HG03571 (cell line): ENCODE measurements at regions not wholly inside any gene's neighbourhood (a gene's known extent, or its start where the extent isn't known, plus 50 kb on each side); places are given as distances from the start of the nearest gene placed in this dataset.
"Not testable (repeated sequence)": the region's sequence is repeated elsewhere in the genome, so short reads cannot be mapped to it uniquely, and the experiment has no call there.

Experiments used
- ATAC-seq: cut with Tn5 transposase; IDR thresholded peaks from one replicate; pipeline ENCODE4 v1.9.1; 2021; ENCODE audit not compliant: unreplicated experiment

DNA sequence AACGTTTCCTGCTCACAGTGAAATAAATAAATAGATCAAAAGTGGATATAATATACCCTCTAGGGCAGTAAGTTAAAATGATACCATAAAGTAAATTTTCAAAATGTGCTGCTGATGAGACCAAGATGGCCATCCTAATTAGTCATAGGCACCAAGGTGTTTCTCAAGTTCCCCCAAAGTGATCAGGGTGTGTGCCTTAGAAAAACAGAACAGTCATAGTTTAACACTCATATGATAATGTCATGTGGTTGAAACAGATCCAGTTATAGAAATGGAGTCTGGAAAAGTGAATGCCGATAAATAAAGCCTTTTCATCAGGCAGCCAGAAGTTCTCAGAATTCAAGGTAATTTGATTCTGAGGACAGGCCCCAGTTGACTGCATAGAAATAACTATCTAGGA lies 161.5 kb upstream of the CDKN2B start:
- no peak for ATAC-seq

DNA sequence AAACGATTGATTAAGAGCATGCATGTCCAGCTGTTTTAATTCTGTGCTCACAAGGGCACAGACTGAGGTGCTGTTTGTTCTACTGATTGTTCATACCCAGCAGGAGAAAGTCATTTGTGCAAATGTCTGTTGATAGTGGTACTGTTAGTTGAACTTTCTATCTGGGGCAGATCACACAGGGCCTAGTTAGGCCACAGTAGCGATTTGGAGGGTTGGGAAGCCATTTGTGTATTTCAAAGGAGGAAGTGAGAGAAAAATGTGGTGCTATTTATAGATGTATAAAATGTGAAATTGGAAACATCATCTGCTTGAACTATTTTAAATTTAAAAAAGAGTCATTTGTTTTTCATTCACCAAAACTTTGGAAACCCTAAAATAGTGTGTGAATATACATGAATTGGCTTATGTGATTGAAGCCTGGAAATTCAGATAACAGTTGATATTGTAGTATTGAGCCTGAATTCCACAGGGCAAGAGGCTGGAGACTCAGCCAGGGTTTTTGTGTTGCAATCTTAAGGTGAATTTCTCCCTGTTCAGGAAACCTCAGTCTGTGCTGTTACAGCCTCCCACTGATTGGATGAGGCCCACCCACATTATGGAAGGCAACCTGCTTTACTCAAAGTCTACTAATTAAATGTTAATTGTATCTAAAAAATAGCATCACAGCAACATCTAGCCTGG lies 162.0 kb upstream of the CDKN2B start:
- no peak for ATAC-seq

DNA sequence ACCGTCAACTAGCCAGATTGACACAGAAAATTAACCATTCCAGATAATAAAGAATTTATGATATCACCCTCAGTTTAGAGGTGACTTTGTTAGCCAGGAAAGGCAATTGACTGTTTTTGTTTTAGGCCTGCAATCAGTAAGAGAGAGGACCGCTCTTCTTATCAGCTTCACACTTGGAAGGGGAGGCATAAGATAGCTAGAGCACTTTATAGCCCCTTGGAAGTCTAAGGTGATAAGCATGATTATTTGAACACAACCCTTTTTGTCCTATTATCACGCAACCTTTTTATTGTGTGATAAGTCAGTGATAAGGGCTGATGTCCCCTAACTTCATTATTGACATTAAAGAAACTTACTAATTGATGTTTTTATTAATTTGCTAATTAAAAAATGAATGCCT lies 162.6 kb upstream of the CDKN2B start:
- no peak for ATAC-seq

DNA sequence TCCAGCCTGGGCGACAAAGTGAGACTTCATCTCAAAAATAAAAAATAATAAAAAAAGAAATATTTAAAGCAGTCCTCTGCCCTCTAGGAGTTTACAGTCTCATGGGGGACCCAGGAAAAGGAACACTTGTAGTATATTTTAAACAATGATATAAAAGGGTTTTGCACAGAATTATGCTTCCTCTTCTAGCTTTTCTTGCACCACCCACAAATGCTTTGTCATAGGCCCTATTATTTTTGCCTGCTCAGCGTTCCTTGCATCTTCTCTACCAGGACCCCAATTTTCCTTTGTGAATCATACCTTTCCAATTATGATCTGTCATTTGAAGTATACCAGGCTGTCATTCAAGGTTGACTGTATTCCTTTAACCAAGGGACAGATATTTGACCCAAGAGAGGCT lies 164.8 kb upstream of the CDKN2B start:
- ATAC-seq = no peak

- no peak for ATAC-seq
Measured at GRCh38 chr9:22175972-22176545, 167.0 kb upstream of the CDKN2B start.

DNA sequence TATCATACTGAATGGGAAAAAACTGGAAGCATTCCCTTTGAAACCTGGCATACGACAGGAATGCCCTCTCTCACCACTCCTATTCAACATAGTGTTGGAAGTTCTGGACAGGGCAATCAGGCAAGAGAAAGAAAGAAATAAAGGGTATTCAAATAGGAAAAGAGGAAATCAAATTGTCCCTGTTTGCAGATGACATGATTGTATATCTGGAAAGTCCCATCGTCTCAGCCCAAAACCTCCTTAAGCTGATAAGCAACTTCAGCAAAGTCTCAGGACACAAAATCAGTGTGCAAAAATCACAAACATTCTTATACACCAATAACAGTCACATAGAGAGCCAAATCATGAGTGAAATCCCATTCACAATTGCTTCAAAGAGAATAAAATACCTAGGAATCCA lies 171.9 kb upstream of the CDKN2B start:
- ATAC-seq = not testable (repeated sequence)

DNA sequence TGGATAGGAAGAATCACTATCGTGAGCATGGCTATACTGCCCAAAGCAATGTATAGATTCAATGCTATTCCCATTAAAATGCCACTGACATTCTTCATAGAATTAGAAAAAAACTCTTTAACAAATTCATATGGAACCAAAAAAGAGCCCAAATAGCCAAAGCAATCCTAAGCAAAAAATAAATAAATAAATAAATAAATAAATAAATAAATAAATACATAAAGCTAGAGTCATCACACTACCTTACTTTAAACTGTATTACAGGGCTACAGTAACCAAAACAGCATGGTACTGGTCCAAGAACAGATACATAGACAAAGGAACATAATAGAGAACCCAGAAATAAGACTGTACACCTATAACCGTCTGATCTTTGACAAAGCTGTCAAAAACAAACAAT lies 180.4 kb upstream of the CDKN2B start:
- no peak for ATAC-seq

DNA sequence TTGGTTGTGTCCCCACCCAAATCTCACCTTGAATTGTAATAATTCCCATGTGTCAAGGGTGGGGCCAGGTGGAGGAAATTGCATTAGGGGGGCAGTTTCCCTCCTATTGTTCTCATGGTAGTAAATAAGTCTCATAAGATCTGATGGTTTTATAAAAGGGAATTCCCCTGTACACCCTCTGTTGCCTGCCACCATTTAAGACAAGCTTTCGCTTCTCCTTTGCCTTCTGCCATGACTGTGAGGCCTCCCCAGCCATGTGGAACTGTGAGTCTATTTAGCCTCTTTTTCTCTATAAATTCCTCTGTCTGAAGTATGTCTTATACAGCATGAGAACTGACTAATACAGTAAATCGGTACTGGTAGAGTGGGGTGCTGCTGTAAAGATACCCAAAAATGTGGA lies 187.9 kb upstream of the CDKN2B start:
- ATAC-seq = not testable (repeated sequence)

DNA sequence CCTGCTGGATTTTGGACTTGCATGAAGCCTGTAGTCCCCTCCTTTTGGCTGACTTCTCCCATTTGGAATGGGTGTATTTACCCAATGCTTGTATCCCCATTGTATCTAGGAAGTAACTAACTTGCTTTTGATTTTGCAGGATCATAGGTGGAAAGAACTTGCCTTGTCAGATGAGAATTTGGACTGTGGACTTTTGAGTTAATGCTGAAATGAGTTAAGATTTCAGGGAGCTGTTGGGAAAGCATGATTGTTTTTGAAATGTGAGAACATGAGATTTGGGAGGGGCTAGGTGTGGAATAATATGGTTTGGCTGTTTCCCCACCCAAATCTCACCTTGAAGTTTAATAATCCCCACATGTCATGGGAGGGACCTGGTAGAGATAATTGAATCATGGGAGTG lies 189.6 kb upstream of the CDKN2B start:
- ATAC-seq = no peak

GRCh38 chr9:22201256-22201655 lies 192.2 kb upstream of the CDKN2B start:
- no peak for ATAC-seq

DNA sequence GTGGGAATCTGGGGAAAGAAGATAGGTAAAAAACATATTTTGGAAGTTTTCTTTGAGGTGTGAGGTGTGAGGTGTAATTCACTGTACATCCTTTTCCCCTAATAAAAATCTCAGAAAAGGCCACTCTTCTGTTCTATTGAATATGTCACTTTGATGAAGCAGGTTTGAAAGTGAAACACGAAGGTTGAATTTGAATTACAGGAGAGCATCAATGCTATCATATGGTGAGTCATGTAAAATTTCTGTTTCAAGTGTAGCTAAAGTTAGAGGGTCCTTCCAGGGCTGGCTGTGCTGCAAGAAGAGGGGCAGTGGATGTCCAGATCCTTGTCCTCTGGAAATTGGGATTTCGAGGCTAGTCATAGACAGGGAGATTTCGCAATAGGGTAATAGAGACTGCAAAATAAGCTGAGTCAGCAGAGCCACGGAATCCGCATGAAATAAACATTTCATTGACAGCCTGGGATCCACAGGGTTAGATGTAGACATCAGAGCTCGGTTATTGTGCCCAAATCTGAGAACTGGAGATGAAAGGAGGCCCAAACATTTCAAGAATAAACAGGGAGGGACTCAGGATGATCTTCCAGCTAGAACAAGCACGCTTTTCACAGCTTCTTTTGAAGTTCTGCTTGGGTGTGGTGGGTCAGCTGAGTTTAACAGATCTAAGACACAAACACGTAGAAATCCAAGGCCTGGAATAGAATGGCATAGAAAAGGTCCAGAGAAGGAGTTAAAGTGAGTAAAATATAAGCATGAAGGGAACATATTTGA lies 194.4 kb upstream of the CDKN2B start:
- no peak for ATAC-seq

DNA sequence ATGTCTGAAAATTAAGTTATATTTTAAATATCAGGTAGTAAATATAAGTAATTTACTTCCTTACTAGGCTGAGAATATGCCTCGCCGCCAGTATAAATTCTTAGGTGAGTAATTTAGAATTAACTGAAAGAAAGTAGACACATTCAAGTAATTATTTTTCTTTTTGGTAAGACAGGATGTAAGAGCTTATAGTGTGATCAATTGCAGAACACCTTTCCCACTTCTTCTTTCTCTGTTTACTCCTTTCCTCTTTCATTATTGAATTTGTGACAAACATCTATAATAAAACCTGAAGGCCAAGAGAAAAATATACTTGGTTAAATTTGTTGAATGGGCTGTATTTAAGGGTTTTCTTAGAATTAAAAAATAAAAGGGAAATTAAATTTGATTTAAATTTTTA lies 195.1 kb upstream of the CDKN2B start:
- no peak for ATAC-seq

- ATAC-seq = no peak
Measured at GRCh38 chr9:22206833-22207232, 197.7 kb upstream of the CDKN2B start.

GRCh38 chr9:22208846-22209585 lies 199.9 kb upstream of the CDKN2B start:
- no peak for ATAC-seq

DNA sequence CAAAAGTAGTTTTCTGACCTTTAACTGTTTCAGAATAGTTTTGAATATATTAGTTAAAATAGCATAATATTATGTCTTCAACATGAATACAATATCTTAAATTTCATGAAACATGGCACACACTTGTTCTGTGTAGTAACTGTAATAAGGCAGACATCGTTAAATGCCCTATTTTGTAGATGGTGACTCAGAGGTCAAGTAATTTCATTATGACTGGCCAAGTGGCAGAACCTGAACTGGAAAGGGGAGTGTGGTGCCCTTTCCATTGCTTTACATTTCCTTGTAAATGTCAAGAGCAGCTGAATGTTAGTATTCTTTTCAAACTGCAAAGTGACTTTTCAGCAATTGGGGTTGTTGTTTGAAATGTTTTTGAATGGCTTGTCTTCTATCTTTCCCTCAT lies 201.2 kb upstream of the CDKN2B start:
- ATAC-seq = no peak

DNA sequence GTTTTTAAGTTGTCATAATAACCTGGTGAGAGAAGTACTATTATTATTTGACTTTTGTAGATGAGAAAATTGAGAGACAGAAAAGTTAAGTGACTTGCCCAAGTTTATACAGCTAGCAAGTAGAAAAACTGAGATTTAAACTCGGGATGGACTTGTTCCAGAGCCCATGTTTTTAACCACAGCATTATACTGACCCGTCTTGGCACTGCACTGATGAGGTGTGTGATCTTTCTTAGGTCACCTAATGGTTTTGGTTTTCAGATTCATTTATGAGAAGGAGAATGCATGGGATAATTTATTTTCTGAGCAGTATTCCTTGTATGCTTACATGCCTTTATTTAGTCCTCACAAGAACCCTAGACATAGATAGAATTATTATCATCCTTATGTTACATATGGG lies 201.8 kb upstream of the CDKN2B start:
- no peak for ATAC-seq

- ATAC-seq = no peak
Measured at GRCh38 chr9:22211588-22212360, 202.7 kb upstream of the CDKN2B start.

GRCh38 chr9:22214021-22214420 lies 204.9 kb upstream of the CDKN2B start:
- ATAC-seq = no peak

- no peak for ATAC-seq
Measured at GRCh38 chr9:22214497-22215031, 205.5 kb upstream of the CDKN2B start.

DNA sequence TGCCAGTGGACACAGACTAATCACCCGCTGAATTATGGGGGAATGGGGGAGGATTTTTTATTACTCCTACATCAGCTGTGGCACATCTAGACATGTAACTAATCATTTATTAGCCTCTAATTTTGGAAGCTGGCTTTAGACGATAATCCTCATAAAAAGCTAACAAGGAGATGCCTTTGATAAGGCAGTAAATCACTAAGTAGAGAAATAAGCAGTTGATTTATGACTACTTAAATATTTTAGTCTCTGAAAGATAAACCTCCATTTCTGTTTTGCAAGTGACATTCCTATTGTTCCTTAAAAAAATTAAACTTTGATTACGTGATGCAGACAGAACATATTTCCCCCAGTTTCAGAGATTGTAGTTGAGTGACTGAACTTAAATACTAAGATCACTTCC lies 206.4 kb upstream of the CDKN2B start:
- no peak for ATAC-seq

GRCh38 chr9:22216730-22217172 lies 207.6 kb upstream of the CDKN2B start:
- no peak for ATAC-seq
